Islet precursor cell (in vitro differentiated cells): ENCODE measurements at regions not wholly inside any gene's neighbourhood (a gene's known extent, or its start where the extent isn't known, plus 50 kb on each side); places are given as distances from the start of the nearest gene placed in this dataset.

Experiments used
- DNase-seq: peaks from one replicate; pipeline ENCODE4 v3.0.0-alpha.2; 2018

DNA sequence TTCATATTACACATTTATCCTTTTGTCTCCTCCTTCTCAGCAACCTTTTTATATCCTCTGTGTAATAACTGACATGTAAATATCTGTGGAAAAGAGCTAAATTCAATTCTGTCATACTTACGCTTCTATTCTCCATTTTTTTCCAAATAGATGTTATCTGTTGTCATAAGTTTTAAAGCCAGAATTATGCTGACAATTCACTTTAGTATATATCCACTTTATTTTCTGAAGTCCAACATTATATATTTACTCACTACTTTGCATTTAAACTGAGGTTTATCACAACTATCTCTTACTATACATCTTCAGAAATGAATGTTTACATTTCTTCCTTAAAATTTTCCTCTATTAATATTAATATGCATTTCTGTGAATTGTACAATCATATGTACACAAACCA, 247.9 kb upstream of the PCDH10 start:
- DNase-seq: no peak

DNA sequence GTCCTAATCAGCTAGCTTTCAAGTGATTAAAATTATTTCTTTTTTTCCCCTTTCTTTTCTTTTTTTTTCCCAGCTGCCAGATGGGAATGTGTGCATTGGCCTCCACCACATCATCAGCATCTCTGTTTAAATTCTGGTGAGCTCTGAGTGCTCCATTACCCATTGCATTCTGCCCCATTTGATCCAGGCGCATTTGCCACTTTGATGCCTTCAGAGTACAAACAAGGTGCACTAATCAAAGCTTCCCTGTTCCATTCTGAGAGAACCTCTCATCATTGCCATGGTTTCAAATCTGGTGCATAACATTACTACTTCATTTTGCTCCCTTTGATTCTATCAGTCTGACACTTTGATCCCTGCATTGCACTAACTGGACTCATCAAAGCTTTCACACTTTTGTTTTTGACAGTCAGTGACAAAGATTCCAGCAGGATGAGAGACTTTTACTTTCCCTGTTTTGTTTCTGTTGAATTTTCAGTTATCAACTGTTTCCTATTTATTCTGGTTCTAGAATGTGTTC, 238.8 kb upstream of the PCDH10 start:
- DNase-seq: no peak

DNA sequence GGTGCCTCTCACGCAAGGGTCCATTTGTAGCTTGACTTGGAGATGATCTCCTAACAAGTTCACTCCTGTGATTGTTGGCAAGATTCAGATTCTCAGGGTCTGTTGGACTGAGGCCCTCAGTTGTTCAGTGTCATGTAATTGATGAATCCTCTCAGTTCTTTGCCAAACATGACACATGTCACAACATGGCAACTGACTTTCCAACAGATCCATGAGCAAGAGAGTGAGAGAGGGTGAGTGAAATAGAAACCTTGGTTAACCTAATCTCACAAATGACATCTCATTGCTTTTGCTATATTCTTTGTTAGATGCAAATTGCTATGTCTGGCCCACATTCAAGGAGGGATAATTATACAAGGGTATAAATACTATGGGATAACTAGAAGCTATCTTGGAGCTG, 231.0 kb upstream of the PCDH10 start:
- no peak for DNase-seq

DNA sequence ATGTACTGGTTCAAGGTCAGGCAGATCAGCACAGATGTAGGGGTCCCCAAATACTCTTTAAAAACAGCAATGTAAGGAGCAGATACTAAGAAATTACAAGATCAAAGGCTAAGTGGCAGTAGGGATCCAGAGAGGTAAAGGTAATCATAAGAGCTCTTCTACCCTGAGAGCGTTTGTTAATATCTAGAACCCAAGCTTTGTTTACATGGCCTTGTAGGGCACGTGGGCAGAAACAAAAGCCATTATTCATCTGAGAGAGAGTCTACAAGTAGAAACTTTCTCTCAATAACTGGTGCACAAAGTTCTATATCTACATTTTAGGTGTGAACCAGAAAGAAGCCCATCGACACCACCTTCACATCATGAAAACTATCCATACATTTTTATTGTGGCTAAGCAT, 225.6 kb upstream of the PCDH10 start:
- no peak for DNase-seq

DNA sequence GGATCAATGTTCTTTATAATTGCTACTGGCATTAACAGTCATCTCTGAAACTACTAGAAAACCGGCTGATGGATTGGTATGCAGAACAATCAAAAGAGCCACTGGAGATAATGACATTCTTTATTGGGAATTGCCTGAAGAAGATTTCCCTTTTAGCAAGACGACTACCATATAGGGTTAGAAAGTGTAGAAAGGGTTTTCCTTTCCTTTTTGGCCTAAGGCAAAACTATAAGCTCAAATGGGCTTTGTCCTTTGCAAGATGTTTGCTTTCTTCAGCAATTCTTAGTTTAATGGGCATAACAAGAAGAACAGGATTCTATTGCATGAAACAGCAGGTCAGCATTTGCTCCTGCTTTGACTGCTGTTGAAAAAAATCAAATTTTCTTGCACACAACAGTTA, 214.2 kb upstream of the PCDH10 start:
- no peak for DNase-seq

DNA sequence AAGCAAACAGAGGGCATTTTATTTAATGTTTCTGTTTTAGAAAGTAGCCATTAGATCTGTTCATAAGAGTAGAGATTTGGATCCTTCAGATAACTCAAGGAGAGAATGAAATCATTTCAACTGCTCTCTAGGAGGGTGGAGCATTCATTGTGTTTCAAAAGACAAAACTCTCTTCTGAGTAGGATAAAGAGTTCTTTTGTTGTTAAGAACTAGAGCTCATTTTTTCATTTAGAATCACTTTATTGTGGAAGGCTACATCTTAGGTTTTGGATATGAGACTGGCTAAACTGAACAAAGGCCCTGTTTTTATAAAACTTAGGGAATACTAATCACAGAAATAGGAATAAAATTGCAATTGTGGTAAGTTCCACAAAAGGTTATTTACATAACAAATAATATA, 193.9 kb upstream of the PCDH10 start:
- no peak for DNase-seq

DNA sequence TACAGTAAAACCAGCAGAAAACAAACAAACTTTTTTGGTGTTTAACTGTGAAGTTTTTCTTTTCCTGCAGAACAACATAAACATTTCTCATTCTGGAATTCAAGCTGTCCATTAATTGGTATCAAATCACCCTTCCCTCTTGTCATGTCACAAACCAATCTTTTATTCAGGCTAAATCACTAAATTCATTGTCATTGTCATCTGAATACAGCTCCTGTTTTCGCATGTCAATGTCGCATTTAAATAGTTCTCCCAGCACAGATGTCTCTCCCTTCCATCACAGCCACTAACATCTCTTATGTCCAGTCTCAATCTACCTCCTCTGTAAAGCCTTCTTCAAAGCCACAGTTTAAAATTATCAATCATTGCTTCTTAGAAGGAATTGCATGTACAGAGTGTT, 192.1 kb upstream of the PCDH10 start:
- no peak for DNase-seq

DNA sequence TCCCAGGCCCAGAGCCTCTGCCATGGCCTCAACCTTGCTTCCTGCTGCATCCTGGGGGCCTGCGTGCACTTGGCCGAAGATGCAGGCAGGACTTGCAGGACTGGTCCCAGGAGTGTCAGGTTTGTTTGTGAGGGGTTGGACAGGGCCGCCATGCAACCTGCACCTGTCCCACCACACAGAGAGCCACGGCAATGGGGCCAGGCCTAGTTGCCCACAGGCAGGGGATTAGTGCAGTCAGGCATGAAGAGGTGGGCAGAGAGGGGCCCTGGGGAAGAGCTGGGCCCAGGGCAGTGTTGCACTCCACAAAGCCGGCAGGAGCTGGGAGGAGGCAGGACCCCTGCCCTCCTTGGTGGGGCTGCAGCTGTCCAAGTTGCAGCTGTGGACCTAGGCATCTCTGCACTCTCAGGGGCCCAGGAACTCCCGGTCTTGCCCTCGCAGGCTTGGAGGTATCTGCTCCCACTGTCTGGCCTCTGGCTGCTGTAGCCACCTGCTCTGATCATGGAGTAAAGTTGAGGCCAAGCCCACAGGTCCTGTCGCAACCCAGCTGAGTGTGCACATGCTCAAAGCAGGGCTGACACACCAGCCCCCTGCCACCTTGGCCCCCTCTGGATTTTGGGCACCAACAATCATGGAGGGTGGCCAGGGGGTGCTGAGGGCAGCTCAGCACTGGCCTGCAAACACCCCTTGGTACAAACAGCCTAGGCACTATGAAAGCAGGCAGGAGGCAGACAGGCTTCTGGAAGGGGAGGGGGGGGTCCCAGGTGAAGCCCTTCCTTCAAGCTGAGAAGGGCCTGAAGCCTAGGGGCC, 190.4 kb upstream of the PCDH10 start:
- DNase-seq: no peak

DNA sequence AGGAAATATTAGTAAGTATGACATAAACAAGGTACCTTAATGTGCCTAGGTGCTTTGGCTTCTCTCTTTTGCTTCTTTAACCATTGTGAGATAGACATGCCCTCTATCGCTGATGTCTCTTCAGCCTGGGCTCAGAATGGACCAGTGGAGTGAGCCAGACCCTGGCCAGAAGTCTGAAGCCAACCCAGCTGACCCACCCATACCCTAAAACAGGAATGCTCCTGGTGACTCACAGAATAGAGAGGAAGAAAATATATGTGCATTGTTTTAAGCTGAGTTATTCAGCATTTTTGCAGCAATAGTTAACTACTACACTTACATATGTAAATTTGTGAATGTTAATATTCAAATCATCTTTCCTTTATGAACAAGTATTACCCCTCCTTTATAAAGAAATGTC, 167.5 kb upstream of the PCDH10 start:
- no peak for DNase-seq

DNA sequence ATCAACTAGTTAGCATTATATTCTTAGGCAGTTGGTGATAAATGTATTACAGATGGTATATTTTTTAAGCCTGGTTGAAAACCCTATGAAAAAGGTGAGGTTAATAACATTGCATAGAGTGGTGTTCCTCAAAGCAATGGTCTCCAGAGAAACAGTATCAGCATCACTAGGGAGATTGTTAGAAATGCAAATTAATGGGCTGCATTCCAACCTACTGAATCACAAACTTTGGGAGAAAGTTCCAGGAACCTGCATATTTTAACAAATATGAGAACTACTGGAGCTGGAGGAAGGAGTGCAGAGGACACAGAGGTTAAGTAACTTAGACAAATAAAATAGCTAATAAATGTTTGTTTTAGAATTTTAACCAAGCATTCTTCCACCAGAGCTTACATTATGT, 166.9 kb upstream of the PCDH10 start:
- no peak for DNase-seq

DNA sequence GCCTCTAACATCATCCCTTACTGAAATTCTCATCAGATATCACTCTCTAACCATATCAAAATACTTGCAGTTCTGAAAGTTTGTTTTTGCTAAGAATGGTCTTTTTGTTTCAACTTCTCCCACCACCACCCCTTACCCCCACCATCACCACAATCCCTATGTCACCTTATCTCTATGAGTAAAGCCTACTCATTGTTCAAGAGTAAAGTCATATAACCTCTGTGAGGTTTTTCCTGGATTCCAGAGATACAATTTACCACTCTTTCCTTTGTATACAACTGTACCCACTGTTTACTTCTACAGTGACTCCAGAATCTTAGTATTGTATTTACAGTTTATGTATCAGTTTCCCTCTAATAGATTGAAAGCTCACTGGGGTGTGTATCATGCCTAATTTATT, 158.0 kb upstream of the PCDH10 start:
- DNase-seq: no peak

DNA sequence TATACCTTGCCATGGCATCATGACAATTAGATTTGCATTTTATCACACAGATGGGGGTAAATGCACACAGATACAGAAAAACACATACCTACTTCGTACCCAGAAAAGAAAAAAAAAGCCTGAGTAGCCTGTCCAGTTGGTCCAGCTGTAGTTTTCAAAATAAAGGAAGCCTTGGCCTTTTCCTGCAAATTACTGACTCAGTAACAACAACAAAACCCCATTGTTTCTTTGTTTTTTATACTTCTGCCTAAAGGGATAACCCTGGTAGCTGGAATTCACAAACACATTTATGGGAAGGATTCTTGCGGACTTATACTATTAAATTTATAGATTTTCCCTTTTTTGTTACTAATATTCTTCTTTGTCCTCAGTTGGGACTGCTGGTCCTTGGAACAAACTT, 156.4 kb upstream of the PCDH10 start:
- no peak for DNase-seq

DNA sequence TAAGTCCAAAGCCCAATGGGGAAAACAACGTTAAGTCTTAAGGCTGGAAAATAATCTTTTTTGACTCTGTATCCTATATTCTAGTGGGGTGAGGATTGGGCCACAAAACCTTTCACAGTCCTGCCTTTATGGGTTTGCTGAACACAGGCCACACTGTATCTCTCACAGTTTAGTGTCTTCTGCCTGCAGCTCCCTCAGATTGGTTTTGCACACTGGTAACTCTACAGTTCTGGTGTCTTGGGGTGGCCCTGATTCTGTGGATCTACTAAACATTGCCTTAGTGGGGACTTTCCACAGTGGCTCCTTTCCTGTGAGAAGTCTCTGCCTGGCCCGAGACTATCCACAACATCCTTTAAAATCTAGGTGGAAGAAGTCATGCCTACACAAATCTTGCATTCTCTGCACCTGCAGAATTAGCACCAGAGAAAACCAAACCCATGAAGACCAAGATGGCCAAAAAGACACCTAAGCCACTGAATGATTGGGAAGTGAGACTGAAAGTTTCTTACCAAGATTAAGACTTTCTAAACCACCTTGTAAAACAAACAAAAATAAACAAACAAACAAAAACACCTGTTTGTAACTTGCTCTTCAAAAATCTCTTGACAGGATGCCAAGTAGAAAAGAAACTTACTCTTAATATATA, 150.4 kb upstream of the PCDH10 start:
- DNase-seq: no peak

DNA sequence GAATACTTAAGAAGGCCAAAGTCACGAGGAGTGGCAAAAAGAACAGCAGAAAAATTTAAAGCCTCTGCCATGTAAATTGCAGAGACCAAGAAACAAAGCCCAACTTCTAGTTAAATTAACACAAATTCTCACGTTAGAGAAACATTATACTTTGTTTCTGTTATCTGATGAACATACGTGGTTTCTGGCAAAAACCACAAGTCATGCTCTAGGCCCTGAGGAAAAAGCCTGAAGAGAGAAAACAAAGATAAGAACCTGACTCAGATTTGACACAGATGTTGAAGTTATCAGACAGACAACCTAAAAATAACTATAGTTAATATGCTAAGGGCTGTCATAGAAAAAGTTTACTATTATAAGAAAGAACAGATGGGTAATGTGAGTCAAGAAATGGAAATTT, 149.1 kb upstream of the PCDH10 start:
- DNase-seq: no peak

DNA sequence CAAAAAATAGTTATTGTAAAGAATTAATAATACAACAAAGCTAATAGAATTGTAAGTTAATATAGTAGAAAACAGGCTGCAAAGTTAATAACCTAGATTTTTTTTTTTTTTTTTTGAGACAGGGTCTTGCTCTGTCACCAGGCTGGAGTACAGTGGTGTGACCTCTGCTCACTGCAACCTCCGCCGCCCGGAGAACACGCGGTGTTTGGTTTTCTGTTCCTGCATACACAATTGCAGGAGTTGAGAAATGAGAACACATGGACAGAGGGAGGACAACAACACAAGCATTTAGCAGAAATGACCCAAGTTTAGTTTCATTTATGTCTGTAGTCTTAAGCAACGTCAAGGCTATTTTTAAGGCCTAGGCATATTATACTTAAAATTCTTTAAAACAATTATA, 145.9 kb upstream of the PCDH10 start:
- DNase-seq: no peak

DNA sequence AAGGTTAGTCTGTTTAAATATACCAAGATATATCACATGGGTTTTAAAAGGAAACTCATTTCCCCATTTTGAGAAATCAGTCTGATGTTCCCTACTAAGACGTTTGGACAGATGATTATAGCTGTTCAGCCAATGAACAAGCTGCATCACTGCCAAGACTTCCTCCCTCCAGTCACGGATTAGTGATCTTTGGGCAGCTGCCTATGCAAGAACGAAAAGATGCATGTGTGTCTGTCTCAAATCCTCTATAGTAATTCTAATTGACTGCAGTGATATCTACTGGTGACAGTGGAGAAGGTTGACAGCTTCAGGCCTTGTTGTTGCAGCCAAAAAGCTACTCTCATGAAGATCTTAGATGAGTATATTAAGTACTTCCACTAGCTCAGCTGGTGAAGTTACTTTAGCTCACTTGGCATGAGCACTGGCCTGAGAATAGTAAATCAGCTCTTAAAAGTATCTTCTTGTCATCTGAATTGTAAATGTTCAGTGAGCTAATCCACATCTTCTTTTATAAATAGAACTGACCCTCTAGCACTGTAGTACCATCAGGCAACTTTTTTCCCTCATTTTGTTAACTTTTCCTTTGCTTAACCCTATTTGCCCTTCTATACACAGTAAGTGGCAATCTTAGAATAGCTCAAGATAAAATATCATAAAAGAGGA, 134.5 kb upstream of the PCDH10 start:
- no peak for DNase-seq

DNA sequence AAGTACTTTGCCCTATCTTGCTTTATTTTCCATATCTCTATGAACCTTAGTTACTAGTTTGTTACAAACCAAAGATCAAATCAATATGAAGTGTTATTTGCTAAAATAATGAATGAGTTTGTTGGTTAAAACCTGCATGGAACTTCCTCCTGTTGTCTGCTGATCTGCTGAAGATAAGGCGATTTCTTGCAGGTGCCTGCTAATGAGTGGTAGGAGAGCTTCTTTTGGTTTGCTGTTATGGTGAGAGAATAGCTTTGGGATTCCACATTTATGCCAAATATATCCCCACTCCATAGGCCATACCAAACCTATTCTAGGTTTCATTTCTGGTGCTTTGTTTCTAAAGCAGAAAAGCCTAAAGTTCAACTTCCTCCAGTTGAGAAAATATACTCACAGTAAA, 103.8 kb upstream of the PCDH10 start:
- no peak for DNase-seq

DNA sequence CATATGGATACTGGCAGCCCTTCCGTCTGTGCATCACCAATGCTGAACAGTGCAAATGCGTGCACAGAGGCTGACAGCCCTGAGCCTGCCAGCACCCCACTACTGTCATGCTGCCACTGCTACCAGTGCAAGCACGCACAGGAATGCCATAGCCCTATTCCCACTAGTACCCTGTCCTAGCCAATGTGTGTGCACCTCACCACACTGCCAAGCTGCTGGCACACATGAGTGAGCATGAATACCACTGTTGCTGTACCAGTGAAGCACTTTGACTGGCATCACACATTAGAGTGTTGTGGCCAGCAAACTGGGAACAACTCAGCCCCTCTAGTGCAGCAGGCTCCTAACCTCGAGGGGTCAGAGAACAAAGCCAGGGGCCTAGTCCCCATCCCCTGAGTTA, 102.9 kb upstream of the PCDH10 start:
- no peak for DNase-seq

DNA sequence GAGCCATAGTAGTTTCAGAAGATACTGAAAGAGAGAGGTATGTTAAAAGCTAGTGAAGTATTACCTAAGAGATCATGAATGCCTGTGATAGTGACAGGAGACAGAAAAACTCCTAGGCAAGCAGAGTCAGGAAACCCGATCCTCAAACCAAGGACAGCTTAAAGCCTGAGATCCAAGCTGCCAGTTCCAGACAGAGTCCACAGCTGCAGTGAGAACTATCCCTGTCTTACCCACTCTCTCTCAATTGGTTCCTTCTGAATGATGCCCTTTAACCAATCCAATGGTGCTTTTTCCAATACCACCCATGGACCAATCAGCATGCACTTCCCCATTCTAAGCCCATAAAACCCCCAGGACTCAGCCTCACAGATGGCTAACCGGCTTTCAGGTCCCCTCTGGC, 90.4 kb upstream of the PCDH10 start:
- peak; percentile 69 for DNase-seq

DNA sequence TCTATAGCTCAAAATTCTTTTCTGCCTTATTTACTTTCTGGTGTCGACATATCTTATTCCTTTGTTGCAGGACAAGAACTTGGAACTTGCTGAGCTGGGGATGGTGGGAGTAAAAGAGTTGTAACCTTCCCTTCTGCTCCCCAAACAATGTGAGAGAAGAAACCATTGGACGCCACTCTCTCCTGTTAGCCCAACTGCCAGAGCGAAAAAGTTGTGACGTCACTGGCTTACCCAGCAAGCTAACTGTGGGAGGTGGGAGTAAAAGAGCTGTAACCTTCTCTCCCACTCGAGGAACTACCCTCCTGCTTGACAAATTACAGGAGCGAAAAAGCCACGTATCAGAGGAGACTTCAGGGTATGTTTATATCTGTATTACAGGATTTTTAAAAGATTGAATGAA, 90.0 kb upstream of the PCDH10 start:
- DNase-seq: no peak

DNA sequence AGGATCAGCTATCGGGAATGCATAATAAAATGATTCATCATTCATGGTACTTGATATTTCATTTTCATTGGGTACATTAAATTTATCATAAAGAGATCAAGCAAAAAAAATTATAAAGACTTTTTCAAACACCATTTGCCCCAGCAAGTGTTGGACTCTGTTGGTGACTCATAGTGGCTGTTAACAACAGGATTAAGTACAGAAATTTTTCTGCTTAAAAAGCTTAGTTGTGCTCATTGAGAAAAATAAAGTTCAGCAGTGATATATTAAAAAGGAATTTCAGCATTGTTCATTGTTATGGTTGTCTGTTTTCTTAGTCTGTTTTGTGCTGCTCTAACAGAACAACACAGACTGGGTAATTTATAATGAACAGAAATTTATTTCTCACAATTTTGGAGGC, 86.2 kb upstream of the PCDH10 start:
- DNase-seq: no peak

DNA sequence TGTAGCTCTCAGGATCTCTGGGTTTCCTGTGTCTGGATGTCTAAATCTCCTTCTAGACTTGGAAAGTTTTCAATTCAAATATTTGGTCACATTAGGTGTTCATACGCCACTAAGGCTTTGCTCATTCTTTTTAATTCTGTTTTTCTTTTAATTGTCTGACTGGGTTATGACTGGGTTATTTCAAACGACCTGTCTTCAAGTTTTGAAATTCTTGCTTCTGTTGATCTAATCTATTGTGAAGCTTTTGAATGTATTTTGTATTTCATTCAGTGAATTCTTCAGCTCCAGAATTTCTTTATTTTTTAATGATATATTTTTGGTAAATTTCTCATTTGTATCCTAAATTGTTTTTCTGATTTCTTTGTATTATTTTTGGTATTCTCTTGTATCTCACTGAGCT, 81.0 kb upstream of the PCDH10 start:
- DNase-seq: no peak

DNA sequence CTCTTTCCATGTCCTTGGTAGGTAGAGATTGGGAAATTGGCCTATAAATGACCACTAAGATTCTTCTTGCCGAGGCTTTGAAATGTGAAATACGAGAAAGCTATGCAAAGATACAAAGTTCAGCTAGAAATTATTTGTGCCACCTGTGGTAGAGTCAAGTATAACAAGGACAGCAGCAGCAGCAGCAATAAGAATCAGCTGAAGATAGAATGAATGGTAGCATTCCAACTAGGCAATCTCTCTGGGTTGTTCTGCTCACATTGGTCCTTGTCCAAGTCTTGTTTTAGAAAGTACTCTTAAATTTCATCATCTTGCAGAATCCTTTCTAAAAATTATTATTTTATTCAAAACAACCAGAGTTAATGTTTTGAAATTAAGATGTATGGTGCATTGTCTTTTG, 67.8 kb upstream of the PCDH10 start:
- DNase-seq: no peak

DNA sequence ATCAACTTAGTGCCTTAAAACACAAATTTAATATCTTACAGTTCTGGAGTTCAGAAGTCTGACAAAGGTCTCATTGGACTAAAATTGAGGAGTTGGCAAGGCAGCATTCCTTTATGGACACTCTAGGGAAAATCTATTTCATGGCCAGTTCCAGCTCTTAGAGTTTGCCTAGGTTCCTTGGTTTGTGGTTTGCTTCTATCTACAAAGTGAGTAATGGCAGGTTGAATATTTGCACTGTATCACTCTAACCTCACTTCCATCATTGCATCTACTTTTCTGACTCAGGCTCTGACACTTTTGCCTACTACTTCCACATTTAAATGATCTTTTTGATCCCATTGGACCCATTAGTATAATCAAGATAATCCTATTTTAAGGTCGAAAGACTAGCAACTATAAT, 64.7 kb upstream of the PCDH10 start:
- DNase-seq: no peak
